PC-9 (cell line): ENCODE measurements at regions not wholly inside any gene's neighbourhood (a gene's known extent, or its start where the extent isn't known, plus 50 kb on each side); places are given as distances from the start of the nearest gene placed in this dataset.

Experiments used
- CTCF ChIP-seq: fragments of 200-600 bp; sonication (generic); conservative IDR thresholded peaks from 2 replicates; pipeline ENCODE4 v1.6.1; 2017; ENCODE audit warnings: mixed run types, antibody characterized with exemption, mild to moderate bottlenecking, moderate library complexity
- EZH2 ChIP-seq: fragments of 200-600 bp; sonication (generic); IDR thresholded peaks from 2 replicates; pipeline ENCODE4 v1.8.0; 2017; ENCODE audit warnings: antibody characterized with exemption, low read depth

- no peak for TF ChIP-seq CTCF
- TF ChIP-seq EZH2 = no peak
Measured at GRCh38 chr5:154694159-154694558, 61.0 kb upstream of the LARP1 start.
